Right lobe of liver (tissue), 6 donors: ENCODE measurements at regions not wholly inside any gene's neighbourhood (a gene's known extent, or its start where the extent isn't known, plus 50 kb on each side); places are given as distances from the start of the nearest gene placed in this dataset.

Experiments used
- ATAC-seq, 4 donors: fragments of 200-7000 bp; cut with Tn5 transposase; one replicate each; pipeline ENCODE4 v1.9.1; 2020; ENCODE audit warnings: mild to moderate bottlenecking in 4 of 4, moderate library complexity in 4 of 4
- DNase-seq, 3 donors: peaks; one replicate each; pipeline ENCODE4 v3.0.0-alpha.2; 2020
- H3K27ac ChIP-seq, 3 donors: fragments of 200-600 bp; one replicate each; pipeline ENCODE4 v1.8.0; 2022
- H3K27me3 ChIP-seq, 2 donors: fragments of 200-600 bp; one replicate each; pipeline ENCODE4 v1.8.0; 2022
- H3K36me3 ChIP-seq, 4 donors: fragments of 200-600 bp; sonication (generic) in 1 of 4; one replicate each; pipeline versions ENCODE4 v1.5.1 to v1.8.0; 2017 to 2022; ENCODE audit warnings: control low read depth in 1 of 4
- H3K4me1 ChIP-seq, 4 donors: fragments of 200-600 bp; sonication (generic) in 1 of 4; one replicate each; pipeline versions ENCODE4 v1.5.1 to v1.8.0; 2017 to 2022; ENCODE audit warnings: control low read depth in 1 of 4
- H3K4me3 ChIP-seq, 3 donors: fragments of 200-600 bp; one replicate each; pipeline ENCODE4 v1.8.0; 2022
- H3K9me3 ChIP-seq, 4 donors: fragments of 200-600 bp; sonication (generic) in 1 of 4; one replicate each; pipeline versions ENCODE4 v1.5.1 to v1.8.0; 2017 to 2022; ENCODE audit warnings: control low read depth in 1 of 4
- CTCF ChIP-seq, 4 donors: fragments of 200-600 bp in 3 of 4; fragments of 450-650 bp in 1 of 4; IDR thresholded peaks; one replicate each; pipeline versions ENCODE4 v1.5.1 to v1.8.0; 2016 to 2022; ENCODE audit warnings: antibody characterized with exemption in 4 of 4, mild to moderate bottlenecking in 2 of 4
- POLR2A ChIP-seq: fragments of 450-650 bp; IDR thresholded peaks from one replicate; pipeline ENCODE4 v1.6.1; 2017; ENCODE audit warnings: antibody characterized with exemption, mild to moderate bottlenecking
- WGBS: methylation state at CpG from one replicate; pipeline ENCODE4 v1.1.6; 2018; ENCODE audit warnings: low coverage, low lambda C conversion rate; ENCODE audit not compliant: insufficient coverage; ENCODE audit errors: missing lambda C conversion rate; 5-methylcytosine and 5-hydroxymethylcytosine counted together
- intact Hi-C, 2 donors: fragments of 100-400 bp; cut with DNase I; formaldehyde crosslinking; loops; one replicate each; pipeline versions ENCODE4 v1.11.2 to v1.14.1; 2022
- donor health status: DM: no; HTN: yes; CAD: no.
- donor health status: DM: no; HTN: no; CAD: no.
- donor health status: DM: no; HTN: no; CAD: no.
- donor health status: DM: no; HTN: yes; CAD: no.
- donor health status: DM: no; HTN: yes; CAD: no.

DNA sequence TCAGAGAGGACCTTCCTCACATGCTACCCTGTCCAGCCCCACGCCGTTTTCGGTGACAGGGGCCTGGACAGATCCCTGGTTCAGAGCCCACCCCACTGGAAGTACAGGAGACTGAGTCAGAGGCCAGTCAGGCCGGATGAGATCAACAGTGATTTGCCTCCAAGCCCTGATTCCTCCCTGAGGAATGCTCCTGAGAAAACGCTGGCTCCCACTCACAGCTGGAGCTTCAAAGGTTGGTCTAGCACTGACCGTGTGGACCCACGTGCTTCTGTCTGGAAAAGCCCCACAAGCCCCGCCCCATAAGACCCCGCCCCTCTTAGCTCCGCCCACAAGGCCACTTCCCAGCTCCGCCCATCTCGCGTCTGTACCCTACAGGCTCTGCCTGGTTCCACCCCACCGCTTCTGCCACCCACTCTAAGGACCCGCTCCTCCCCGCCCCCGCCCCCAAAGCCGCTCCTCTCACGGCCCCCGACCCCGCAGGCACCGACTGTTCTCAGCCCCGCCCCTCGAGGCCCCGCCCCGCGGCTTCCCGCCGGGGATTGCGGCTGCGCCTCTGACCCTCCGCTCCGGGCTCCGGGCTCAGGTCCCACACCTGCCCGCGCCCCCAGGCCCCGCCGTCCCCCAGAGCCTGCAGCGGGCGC lies 64.9 kb upstream of the BHLHE23 start:
- H3K36me3 ChIP-seq, result no peaks in the 10 kb centered on the region
- ATAC-seq (no peak), DNase-seq (peak; percentile 17 to 31 (median 29))
- 16% methylated on average over 5 of the region's 40 CpGs for WGBS
- H3K4me3 ChIP-seq, result no peak overlapping the region
- no peaks in the 10 kb centered on the region for H3K4me1 ChIP-seq
- no peak for TF ChIP-seq POLR2A
- intact Hi-C loops, result no loop called here
- H3K27me3 ChIP-seq, result peaks cover 0 to 18% of the 10 kb centered on the region in 2 donors
- H3K27ac ChIP-seq, result no peak overlapping the region
- no peaks in the 10 kb centered on the region for H3K9me3 ChIP-seq

DNA sequence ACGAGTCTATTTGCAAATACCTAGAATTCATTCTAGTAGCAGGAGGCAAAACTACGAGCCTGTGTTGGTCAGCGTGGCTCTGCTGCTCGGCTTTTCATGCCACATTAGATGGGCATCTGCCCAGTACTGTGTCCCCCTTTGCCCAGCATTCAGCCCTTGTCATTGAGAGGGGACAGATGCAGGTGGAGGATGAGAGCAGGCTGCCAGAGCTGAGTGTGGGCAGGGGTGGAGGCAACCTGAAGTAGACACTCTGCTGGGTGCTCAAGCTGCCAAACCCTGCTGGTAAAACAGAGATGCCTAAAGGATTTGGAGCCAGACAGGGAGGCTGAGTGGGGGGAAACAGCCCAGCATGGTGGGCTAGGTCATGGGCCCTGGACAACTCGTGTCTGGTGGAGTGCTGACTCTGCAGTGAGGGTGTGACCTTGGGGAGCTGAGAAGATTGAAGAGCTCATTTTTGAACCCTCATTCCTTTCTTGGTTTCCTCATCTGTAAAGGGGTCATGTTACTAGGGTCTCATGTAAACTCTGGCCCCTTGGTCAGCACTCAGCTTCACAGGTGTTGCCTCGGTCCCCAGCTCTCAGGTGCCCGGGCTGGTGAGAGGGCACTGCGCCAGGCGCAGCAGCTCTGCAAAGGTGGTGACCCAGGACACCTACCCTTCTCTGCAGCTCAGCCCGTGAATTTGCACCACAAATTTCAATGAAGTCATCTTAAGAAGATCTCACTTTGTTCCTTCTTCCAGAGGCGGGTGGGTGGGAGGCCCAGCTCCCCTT lies 64.2 kb upstream of the BHLHE23 start:
- peaks cover 0 to 18% of the 10 kb centered on the region in 2 donors for H3K27me3 ChIP-seq
- 44% methylated on average over 6 of the region's 11 CpGs for WGBS

DNA sequence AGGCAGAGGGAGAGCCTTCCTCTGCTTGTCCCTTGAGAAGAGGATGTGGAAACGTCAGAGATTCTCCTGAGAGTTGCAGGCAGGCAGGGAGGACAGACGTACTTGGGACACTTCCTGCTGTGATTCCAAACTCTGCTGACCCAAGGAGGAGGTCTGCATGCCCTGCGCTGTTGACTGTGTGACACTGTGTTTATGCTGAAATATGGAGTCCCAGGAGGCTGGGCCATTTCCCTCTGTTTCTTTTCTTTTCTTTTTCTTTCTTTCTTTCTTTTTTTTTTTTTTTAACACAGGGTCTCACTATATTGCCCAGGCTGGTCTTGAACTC lies 63.5 kb upstream of the BHLHE23 start:
- Histone ChIP-seq H3K36me3 (no peaks in the 10 kb centered on the region), H3K27ac (no peak overlapping the region), H3K4me1 (no peaks in the 10 kb centered on the region), H3K27me3 (peaks cover 0 to 18% of the 10 kb centered on the region in 2 donors), H3K4me3 (no peak overlapping the region), H3K9me3 (no peaks in the 10 kb centered on the region)
- TF ChIP-seq CTCF (IDR thresholded peaks at IDR 0.05) (no peak), POLR2A (no peak)
- WGBS, result 0% methylated on average over 1 of the region's 3 CpGs
- DNase-seq, result peak in 2 of 3 donors; percentile 1 to 14
- ATAC-seq, result no peak
- intact Hi-C loops, result no loop called here

More for the DNA sequence above, 64.2 kb upstream of the BHLHE23 start:
- intact Hi-C loops, result no loop called here
- Histone ChIP-seq H3K36me3 (no peaks in the 10 kb centered on the region), H3K4me3 (no peak overlapping the region), H3K27ac (no peak overlapping the region), H3K4me1 (no peaks in the 10 kb centered on the region), H3K9me3 (no peaks in the 10 kb centered on the region)
- TF ChIP-seq POLR2A (no peak), CTCF (IDR thresholded peaks at IDR 0.05) (no peak)
- DNase-seq (peak; percentile 5 to 43 (median 37)), ATAC-seq (no peak)

GRCh38 chr20:63068711-63069367 lies 62.1 kb upstream of the BHLHE23 start:
- WGBS, result 66% methylated on average over 2 of the region's 10 CpGs
- no peak for TF ChIP-seq CTCF (IDR thresholded peaks at IDR 0.05)
- TF ChIP-seq POLR2A, result no peak
- H3K27ac ChIP-seq, result no peak overlapping the region
- H3K4me1 ChIP-seq, result no peaks in the 10 kb centered on the region
- intact Hi-C loops, result no loop called here
- no peaks in the 10 kb centered on the region for H3K36me3 ChIP-seq
- ATAC-seq (no peak), DNase-seq (peak; percentile 12 to 40 (median 30))
- no peak overlapping the region for H3K4me3 ChIP-seq
- H3K9me3 ChIP-seq, result no peaks in the 10 kb centered on the region
- peaks cover 0 to 18% of the 10 kb centered on the region in 2 donors for H3K27me3 ChIP-seq
